ENCODE measurements at regions not wholly inside any gene's neighbourhood (a gene's known extent, or its start where the extent isn't known, plus 50 kb on each side); places are given as distances from the start of the nearest gene placed in this dataset.

GRCh38 chr12:3989218-3989550 is 116.0 kb upstream of the PARP11 start:
- TF ChIP-seq POLR2A (IDR thresholded peaks at IDR 0.05), result no peak
- no peak for TF ChIP-seq CTCF (IDR thresholded peaks at IDR 0.05)
